ENCODE measurements at regions not wholly inside any gene's neighbourhood (a gene's known extent, or its start where the extent isn't known, plus 50 kb on each side); places are given as distances from the start of the nearest gene placed in this dataset.

DNA sequence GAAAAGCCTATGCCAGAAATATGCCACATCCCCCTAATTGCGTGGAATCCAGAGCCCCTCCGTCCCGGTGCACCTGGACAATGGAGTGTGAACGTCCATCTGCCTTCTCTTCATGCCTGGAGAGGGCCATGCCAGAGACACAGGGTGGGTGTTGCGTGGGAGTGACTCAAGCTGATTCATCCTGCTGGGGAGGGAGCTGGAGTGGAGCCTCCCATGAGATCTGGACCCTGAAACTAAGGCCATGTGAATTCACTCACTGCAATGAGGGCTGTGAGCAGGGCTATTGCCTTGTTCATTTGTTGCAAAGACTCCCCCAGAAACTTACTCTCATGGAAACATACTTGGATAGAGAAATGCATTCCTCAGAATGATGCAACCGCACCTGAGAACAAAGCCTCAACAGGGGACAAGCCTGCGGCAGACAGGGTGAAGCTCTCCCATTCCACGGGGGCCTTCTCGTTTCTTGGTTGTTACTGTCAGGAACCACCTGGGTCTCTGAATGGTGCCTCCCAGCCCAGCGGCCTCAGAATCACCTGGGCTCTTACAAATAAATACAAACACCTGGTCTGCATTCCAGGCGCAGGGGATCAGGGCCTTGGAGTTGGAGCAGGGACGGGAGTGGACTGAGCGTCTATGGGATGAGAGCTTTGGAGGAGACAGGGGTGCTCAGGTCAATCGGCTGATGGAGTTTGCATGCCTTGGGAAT lies 1031.2 kb downstream of the BRD1 start:
- ATAC-seq = no peak

DNA sequence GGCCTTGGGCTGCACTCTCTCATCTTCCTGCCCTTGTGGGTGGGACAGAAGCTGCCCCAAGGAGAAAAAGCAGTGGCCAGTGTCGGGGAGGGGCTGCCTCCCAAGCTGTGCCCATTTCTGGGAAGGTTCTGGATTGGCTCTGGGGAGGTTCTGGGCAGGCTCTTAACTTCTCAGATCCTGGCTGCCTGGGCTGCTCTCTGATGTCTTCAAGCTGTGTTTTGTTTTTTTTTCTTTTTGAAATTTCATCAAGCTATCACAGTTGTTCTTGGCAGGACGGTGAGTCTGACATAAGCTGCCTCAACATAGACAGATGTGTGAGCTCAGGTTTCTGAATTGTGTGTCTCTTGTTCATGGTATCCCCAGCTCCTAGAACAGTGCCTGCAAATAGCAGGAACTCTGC lies 1032.0 kb downstream of the BRD1 start:
- ATAC-seq = no peak

DNA sequence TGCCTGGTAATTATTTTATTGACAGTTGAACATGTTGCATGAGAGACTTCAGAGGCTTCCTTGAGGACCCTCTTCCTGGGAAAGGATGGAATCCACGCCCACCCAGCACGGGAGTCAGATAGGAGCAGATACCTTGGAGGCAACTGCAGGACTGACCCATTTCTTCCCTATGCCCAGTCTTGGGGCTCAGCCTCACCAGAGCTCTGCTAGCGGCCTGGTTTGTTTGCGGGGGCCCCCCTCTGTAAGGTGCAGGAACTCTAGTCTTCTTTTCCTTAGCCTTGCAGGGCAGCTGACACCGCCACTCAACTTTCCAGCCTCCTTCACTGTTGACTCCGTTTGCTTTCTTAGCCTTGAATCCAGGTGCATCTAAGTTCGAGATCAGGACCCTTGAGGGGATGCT lies 1032.8 kb downstream of the BRD1 start:
- no peak for ATAC-seq

DNA sequence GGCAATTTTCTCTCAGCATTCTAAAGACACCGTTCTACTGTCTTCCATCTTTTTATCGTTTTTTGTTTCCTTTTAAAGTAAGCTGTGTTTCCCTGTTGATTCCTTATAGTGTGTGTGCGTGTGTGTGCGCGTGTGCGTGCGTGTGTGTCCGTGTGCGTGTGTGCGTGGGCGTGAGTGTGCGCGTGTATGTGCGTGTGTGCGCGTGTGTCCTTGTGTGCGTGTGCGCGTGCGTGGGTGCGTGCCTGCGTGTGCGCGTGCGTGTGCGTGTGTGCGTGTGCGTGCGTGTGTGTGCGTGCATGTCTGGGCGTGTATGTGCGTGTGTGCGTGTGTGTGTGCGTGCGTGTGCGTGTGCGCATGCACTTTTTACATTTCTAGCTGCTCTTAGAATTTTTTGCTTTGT lies 1033.7 kb downstream of the BRD1 start:
- ATAC-seq = no peak

DNA sequence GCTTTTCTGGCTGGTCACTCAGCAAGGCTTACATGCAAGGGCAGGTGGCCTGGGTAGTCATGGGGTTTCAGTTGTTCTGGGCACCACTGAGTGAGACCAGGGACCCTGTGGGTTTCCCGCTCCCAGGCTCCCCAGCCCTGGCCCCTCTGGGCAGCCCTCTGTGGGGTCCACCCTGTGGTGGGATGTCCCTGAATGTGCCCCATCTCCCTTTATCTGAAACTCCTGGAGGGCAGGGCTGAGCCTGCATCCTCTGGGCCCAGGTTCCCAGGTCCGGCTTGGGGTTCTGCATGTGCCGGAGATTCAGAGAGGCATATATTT lies 1041.0 kb downstream of the BRD1 start:
- no peak for ATAC-seq

DNA sequence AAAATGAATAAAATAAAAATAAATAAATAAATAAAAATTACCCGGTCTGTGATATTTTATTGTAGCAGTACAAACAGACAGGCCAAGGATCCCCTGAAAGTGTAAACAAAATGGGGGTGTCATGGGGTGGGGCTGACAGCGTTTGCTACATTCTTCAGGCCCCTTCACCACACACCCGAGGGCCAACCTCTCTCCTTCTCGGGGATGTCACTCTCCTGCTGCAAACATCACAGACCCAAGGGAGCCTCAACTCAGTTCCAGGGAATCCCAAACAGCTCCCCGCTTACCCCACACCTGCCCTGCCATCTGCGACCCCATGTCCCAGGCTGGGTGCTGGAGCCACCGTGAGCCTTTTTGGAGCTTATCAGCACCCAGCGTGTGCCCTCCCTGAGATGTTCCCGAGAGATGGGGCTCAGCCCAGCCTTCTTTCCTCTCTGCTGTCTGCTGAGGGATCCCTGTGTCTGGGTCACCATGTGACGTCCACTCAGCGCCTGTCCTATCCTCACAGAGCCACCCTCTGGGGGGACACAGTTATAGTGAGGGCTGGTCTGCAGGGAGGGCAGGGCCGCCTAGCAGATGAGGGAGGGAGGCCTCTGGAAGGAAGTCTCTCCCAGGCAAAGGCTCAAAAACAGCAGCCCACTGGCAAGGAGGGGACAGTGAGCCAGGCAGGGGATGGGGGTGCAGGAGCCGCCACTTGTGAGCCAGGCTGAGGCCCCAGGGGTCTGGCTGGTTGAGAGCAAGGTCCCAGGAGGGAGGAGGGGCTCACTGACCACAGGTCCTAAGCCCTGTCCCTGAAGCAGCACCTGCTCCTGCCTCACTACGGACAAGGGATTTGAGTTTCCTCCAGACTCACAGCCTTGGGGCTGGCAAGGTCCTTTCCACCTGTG lies 1041.6 kb downstream of the BRD1 start:
- no peak for ATAC-seq

DNA sequence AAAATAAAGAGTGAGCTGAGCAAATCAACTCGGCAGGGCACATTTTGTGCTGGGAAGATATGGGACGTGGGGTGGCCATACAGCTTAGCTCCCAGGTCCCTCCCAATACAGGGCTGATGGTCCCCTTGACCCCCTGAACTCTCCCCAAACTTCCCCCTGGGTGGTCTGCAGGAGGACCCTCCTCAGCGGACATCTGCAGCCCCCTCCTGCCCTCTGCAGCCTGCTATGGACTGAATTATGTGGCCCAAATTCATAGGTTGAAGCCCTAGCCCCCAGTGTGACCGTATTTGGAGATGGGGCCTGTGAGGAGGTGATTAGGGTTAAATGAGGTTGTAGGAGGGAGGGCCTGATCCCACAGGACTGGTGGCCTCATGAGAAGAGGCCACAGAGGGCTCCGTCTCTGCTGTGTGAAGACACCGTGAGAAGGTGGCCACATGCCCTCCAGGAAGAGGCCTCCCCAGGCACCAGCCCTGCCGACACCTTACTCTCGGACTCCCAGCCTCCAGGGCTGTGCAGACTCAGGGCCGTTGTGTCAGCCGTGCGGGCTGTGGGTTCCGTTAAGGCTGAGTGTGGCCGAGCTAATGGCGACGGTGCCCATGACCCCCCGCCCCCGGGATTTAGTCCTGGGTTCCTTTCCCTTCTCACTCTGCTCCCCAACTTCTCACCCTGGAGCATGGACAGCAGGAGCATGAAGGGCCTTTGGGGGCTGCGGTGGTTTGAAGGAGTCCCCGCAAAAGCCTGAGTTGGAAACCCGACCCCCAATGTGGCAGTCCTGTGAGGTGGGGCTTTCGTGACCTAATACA lies 1042.8 kb downstream of the BRD1 start:
- no peak for ATAC-seq

DNA sequence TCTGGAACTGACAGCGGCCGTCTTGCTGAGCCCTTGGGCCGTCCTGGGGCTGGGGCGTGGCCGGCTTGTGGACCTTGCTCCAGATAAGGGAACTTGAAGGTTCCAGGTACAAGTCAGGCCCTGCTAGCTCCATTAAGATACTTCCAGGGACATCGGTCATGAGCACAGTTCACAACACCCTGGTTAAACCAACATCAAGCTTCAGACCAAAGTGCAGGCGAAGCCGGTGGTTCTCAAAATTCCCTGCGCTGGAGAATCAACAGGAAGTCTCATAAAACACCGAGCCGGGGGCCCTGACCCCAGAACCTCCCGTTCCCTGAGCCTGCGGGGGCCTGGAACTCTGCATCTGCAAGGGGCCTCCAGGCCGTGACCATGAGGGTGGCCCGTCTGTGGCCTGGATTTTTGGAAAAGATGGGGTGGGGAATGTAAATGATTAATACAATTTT lies 1043.8 kb downstream of the BRD1 start:
- ATAC-seq = no peak

DNA sequence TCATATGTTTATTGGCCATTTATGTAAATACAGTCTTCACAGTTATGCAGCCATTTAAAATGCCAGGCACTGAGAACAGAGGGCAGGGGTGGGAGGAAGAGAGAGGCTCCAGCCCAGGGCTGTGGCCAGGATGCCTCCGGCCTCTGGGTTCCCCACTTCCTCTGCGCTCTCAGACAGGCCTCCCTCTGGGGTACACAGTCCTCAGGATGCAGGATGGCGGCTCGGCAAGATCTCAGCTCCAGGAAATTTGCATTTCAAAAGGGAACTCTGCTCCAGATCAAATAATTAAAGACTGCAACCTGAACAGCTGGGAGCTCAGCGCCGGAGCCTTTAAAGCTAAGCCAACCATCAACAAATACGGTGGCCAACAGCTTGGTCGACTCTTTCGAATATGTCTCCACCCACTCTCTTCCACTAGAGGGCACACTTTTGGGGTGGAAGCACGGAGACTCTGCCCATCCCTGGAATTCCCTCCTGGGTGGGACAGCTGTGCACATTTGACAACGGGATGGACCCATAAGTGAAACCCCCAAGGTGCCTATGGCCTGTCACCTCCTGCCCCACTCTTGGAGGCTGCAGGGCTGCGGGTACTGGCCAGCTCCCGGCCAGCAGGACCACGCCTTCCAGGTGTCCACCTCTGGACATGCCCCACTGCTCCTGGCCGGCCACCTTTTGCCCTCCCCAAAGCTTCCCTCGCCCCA lies 1044.7 kb downstream of the BRD1 start:
- no peak for ATAC-seq

DNA sequence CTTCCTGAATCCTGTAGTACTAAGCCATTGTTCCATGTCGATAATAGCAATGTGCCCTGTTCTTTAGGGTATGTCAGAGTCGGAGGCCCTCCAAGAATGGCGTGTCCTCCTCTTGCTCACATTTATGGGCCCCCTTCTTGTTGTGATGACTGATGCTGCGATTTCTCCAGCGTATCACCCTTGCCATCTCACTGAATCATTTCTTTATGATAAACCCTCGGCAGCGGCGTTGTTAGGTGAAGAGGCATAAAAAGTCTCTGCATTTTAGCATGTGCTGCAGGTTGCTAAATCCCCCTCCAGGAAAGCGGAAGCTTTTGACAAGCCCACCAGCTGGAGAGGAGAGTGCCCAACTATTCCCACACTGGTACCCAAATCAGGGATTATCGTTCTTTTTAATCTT lies 1045.3 kb downstream of the BRD1 start:
- no peak for ATAC-seq

DNA sequence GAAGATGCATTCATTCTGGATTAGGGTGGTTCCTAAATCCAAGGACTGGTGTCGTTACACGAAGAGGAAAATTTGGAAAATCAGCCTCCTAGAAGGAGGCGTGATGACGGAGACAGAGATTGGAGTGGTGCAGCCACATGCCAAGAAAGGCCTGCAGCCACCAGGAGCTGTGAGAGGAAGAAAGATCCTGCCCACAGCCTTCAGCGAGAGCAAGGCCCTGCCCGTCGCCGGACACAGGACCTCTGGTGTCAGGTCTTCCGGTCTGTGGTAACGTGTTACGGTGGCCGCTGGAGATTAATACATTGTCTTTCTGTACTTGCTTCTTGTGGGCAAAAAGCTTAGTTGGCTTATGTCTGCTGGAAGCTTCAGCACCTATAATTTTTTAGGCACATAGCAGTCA lies 1045.8 kb downstream of the BRD1 start:
- no peak for ATAC-seq

DNA sequence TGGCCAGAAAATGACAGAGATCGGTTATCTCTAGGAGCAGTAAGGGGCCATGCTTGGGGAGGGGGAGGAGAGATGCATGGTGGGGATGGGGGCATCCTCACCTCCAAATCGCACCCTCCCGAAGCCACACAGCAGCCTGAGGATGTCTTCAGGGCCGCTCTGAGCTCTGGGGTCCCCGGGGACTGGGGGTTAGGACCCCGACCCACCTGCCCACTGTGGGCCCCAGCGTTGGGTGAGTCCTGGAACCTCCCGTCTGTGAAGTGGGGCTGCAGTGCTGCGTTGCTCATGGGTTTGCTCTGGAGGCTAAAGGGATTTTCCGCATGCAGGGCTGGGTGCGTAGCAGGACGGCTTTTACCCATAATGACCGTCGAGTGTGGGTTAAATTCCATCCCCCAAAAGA lies 1046.3 kb downstream of the BRD1 start:
- no peak for ATAC-seq

DNA sequence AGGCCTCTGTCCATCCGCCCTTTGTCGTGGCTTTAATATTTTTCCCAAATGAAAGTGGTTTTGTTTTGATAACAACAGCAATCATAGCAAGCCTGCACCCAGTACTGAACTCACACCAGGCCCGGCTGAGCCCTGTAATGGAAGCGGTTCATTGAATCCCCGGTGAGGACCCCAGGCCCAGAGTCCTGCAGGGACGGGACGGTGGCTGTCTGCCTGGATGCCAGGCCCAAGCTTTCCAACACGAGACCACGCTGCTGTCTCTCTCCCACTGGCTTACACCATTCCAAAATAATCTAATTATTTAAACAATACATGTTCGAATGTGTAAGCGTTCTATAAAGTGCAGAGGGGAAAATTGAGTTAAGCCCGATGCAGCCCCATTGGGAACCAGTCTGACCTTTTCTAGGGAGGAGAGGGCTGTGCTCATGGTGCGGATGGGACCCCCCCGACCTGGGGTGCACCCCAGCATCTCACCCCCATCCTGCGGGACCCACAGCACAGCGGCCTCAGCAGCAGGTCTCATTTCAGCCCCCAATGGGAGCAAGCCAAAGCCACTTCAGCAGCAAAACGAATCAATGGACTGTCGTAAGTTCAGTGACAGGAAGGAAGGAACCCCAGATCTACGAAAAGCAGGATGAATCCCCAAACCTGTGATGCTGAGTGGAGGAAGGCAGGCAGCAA lies 1046.9 kb downstream of the BRD1 start:
- no peak for ATAC-seq

DNA sequence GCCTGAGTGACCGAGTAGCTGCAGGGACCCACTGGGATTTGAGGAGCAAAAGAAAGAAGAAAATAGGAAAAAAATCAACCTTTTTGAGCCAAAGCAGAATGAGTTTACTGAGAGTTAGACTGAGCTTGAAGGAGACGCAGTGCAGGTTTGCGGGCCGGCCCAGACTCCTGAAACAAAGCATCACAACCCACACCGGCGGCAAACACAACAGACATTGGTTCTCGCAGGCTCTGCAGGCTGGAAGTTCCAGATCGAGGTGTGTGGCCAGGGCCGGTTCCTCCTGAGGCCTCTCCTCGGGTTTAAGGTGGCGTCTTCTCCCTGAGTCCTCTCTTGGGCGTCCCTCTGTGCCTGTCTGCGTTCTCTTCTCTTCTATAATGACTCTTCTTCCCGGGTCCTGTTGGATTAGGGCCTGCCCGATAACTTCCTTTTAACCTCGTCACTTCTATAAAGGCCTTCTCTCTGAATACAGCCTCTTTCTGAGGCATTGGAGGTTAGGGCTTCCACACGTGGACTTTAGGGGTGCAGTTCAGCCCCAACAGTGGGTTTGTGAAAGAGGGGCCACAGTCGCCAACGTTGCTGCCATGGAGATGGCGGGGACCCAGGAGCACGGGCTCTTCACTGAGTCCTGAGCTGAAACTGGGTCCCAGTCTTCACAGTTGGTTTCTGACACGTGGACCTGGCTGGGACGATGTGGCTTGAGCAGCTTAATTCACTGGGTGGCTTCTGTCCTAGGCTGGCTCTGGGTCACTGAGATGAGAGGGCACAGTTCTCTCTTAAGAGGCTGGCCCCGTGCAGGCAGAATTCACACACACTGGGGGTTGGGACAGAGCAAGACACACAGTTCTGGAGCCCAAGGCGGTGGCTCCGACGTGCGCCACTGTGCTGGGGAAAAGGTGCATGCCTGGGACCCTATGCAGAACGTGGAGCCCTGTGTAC lies 1047.7 kb downstream of the BRD1 start:
- ATAC-seq = no peak

DNA sequence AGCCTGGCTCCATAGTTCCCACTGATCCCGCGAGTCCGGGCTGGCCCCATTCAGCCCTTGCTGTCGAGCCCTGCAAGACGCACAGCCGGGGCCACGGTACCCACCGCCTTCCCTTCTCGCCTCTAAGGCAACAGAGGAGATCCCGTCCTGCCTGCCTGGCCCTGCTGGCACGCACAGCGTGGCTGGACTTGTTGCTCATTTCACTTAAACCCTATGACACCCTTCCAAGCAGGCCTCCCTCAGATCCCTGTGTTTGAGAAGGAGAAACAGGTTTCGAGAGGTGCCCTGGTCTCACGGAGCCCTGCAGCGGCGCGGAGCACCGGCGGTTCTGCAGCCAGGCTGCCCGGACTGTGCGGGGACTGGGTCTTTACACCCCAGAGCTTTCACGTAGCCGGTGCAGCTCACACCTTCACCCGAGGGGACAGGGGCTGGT lies 1048.4 kb downstream of the BRD1 start:
- no peak for ATAC-seq

DNA sequence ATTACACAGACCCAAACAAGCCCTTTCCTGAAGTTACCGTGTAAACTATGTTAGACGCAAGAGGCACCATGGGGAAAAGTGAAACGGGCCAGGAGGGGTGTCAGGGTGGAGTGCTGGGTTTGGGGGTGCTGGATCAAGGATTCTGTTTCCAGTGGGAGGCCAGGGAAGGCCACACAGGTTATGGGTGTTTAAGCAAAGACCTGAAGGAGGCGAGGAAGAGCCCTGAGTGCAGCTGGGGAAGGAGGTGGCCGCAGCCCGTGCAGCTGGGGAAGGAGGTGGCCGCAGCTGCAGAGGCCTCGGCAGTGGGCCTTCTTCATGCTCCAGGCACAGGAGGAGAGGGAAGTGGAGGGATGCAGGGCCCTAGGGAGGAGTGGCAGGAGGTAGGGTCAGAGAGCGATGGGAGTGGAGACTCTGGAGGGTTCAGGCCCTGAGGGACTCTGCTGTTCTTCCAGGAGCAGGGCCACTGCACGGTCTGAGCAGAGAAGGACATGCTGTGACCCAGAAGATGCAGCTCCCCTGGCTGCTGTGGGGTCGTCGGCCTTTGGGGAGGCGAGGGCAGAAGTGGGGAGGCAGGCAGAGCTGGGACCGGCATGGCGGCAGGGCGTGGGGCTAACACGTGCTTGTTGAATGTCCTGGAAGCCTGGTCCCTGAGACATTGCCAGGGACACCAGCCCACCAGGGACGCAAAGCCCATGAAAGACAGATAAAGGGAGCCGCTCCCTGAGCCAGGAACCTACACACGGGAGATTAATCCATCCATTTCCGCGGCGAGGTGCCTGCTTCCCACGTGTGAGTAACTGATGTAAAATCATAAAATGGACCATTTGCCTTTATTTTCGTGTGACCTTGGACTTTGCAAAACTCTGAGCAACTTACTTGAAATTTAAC lies 1049.1 kb downstream of the BRD1 start:
- no peak for ATAC-seq

DNA sequence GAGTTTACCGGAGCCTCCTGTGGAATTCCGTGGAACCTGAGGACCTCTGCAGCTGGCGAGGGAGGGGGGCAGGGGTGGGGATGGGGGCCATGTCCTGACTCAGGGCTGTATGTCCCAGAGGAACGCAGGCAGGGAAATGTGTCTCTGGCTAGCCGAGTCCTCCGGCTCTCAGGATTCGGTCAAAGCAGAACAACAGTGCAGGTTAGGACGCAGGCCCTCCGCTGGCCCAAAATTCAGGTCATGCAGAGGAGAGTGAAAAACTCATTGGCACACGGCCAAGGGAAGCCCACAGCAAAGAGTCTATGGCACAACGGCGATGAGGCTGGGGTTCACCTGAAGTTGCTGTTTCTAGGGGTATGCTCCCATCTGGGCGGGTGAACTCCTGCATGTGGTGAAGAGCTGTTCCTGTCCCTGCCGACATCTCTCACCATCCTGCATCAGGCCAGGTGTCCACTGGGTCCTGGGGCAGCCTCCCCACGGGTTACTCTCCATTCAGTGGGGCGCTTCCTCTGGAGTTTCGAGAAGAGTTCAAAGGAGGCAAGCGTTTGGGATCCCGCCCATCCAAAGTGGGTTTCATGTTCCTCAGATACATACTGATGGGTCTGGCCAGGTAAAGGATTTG lies 1055.3 kb downstream of the BRD1 start:
- no peak for ATAC-seq

DNA sequence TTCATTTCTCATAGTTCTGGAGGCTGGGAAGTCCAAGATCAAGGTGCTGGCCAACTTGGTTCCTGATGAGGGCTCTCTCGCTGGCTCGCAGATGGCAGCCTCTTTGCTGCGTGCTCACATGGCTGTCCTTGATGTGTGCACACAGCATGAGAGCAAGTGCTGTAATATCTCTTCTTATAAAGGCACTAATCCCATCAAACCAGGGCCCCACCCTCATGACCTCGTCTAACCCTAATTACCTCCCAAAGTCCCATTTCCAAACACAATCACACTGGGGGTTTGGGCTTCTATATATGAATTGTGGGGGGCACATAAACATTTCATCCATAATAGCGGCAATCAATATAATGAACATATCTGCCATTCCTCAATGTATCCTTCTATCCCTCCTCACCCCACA lies 1062.1 kb downstream of the BRD1 start:
- ATAC-seq = no peak

DNA sequence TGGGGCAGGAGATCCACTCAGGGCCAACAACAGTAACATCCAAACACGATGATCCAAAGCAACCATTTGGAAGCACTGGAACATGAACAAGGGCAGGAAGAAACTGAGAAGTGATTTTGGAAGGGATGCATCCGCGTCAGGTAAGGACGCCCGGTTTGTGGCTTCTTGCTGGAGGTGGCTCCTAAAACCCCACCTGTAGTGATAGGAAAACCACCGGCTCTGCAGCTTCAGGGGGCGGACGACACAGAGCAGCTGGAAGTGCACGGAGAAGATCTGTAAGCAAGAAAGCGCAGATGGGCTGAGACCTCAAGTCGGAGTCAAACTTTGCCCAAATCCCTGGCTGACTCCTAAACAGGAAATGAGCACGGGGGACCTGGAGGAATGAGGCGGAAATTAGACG lies 1066.1 kb downstream of the BRD1 start:
- ATAC-seq = no peak

Data from activated CD4-positive, CD25-positive, alpha-beta regulatory T cell treated with anti-CD3 and anti-CD28 coated beads, Interleukin-2, amount 50 U/mL, for 24 hours (primary cell).